Stomach (tissue), 8 donors: ENCODE measurements at regions not wholly inside any gene's neighbourhood (a gene's known extent, or its start where the extent isn't known, plus 50 kb on each side); places are given as distances from the start of the nearest gene placed in this dataset.

Experiments used
- DNase-seq, 2 donors: peaks; one replicate each; pipeline versions ENCODE4 v3.0.0 to v3.0.0-alpha.2; 2013 to 2019
- H3K27ac ChIP-seq, 5 donors: fragments of 200-600 bp in 4 of 5; sonication (generic) in 4 of 5; one replicate each; pipeline ENCODE4 v1.5.1; 2013 to 2019; ENCODE audit warnings: mild to moderate bottlenecking in 1 of 5, moderate library complexity in 1 of 5
- H3K27me3 ChIP-seq, 3 donors: fragments of 200-600 bp; sonication (generic); one replicate each; pipeline ENCODE4 v1.5.1; 2017 to 2019; ENCODE audit warnings: mixed run types in 1 of 3
- H3K36me3 ChIP-seq, 4 donors: fragments of 200-600 bp; sonication (generic); 1 replicate in 3 of 4; 2 replicates in 1 of 4; pipeline ENCODE4 v1.5.1; 2016 to 2019
- H3K4me1 ChIP-seq, 4 donors: fragments of 200-600 bp; sonication (generic); one replicate each; pipeline ENCODE4 v1.5.1; 2016 to 2019
- H3K4me3 ChIP-seq, 4 donors: fragments of 200-600 bp; sonication (generic) in 3 of 4; one replicate each; pipeline ENCODE4 v1.5.1; 2016 to 2019; ENCODE audit warnings: mild to moderate bottlenecking in 1 of 4
- H3K9me3 ChIP-seq, 4 donors: fragments of 200-600 bp; sonication (generic); one replicate each; pipeline ENCODE4 v1.5.1; 2016 to 2019
- EP300 ChIP-seq: sonication (generic); formaldehyde crosslinking; IDR thresholded peaks from one replicate; pipeline ENCODE4 v1.6.1; 2017; ENCODE audit warnings: antibody characterized with exemption
- POLR2A ChIP-seq, 4 donors: fragments of 450-650 bp; IDR thresholded peaks; one replicate each; pipeline ENCODE4 v1.6.1; 2016; ENCODE audit warnings: antibody characterized with exemption in 4 of 4, control low read depth in 2 of 4, mild to moderate bottlenecking in 1 of 4, moderate library complexity in 1 of 4
- POLR2AphosphoS5 ChIP-seq, 3 donors: sonication (generic); formaldehyde crosslinking; IDR thresholded peaks; one replicate each; pipeline ENCODE4 v1.6.1; 2016; ENCODE audit warnings: antibody characterized with exemption in 3 of 3
- WGBS, 5 donors: extraction: QIAGEN DNeasy Blood & Tissue Kit in 3 of 5; methylation state at CpG; one replicate each; pipeline versions ENCODE4 v1.1.5 to v1.1.7; 2013 to 2018; 5-methylcytosine and 5-hydroxymethylcytosine counted together
- intact Hi-C: fragments of 100-400 bp; cut with DNase I; formaldehyde crosslinking; loops from one replicate; pipeline ENCODE4 v1.15.1; 2023; ENCODE audit warnings: low total_unique reads
- TF ChIP-seq, protein P1 (sequence below), 7 experiments: fragments of 450-650 bp in 4 of 7; fragments of 200-600 bp in 3 of 7; sonication (generic) in 3 of 7; IDR thresholded peaks; one replicate each; pipeline ENCODE4 v1.5.1; 2016 to 2019; ENCODE audit warnings: antibody characterized with exemption in 7 of 7, control low read depth in 2 of 7, mild to moderate bottlenecking in 1 of 7
- donor health status: healthy with polysubstance abuse.
- donor health status: Bipolar disorder and iron deficiency.
- donor health status: healthy.

DNA sequence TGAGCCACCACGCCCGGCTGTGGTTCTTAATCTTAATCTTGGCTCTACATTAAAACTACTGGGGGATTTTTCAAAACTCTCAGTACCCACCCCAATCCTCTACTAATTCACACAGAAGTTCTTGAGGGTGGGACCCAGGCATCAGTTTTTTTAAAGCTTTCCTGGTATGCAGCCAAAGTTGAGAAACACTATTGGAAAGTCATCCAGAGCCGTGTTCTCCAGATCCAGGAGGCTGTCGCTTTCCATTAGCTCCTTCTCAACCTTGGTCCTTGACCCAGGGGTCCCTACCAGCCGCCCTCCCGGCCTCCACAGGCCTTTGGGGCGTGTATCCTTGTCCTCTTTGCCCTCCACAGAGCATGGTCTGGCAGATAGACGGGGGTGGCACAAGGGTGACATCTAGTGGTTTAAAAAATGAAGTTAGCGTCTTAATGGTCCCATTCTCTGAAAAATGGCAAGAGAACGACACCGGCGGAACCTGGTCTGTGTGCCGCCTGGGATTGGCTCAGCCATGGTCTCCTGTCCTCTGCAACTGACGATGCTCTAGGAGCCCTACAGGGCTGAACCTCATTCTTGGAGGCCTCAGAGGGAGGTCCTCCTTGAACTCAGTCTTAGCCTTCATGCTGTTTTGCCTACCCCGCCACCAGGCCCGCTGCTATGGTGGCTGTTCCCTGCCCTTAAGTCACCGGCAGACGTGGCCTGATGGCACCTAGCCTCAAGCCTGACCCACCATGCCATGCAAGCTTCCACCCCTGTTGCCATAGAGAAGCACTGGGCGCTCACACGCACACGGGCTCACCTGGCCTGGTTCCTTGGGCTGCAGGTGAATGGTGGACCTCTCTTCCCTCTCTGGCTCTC lies 152.0 kb upstream of the SYN3 start:
- 45 to 53% (median 47%) methylated on average over 21 of the region's 21 CpGs for WGBS, 5 donors
- H3K27me3 ChIP-seq, result peaks cover 0 to 8% (median 0%) of the 10 kb centered on the region in 3 donors
- no peaks in the 10 kb centered on the region for H3K36me3 ChIP-seq
- H3K9me3 ChIP-seq, result no peaks in the 10 kb centered on the region
- H3K4me3 ChIP-seq, result no peak overlapping the region
- intact Hi-C loops, result no loop called here
- peak in 1 of 2 donors; percentile 60 for DNase-seq
- no peak overlapping the region for H3K27ac ChIP-seq
- H3K4me1 ChIP-seq, result no peaks in the 10 kb centered on the region
- TF ChIP-seq POLR2AphosphoS5 (IDR thresholded peaks at IDR 0.05), result no peak
- TF ChIP-seq, protein P1, sequence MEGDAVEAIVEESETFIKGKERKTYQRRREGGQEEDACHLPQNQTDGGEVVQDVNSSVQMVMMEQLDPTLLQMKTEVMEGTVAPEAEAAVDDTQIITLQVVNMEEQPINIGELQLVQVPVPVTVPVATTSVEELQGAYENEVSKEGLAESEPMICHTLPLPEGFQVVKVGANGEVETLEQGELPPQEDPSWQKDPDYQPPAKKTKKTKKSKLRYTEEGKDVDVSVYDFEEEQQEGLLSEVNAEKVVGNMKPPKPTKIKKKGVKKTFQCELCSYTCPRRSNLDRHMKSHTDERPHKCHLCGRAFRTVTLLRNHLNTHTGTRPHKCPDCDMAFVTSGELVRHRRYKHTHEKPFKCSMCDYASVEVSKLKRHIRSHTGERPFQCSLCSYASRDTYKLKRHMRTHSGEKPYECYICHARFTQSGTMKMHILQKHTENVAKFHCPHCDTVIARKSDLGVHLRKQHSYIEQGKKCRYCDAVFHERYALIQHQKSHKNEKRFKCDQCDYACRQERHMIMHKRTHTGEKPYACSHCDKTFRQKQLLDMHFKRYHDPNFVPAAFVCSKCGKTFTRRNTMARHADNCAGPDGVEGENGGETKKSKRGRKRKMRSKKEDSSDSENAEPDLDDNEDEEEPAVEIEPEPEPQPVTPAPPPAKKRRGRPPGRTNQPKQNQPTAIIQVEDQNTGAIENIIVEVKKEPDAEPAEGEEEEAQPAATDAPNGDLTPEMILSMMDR (IDR thresholded peaks at IDR 0.05), result peak in 2 of 7 experiments; percentile 28 to 32
- TF ChIP-seq POLR2A (IDR thresholded peaks at IDR 0.05), result no peak
- no peak for TF ChIP-seq EP300

DNA sequence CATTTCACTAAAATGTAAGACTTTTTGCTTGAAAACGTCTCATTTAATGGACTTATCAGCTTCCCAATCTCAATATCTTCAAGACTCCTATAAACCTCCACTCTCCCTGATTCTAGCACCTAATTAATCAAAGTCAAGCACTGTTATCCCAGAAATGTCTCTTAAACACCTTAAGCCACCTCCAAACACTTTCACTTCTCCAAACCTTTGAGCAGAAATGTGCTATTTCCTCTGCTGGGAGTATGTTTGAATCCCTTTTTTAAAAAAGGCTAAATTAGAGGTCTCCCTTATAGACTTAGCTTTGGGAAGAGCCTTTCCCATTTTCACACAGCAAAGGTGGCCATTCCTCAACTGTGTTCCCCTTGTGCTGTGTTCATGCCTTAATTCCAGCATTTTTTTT lies 146.2 kb upstream of the SYN3 start:
- H3K27me3 ChIP-seq, result peaks cover 0 to 8% (median 3%) of the 10 kb centered on the region in 3 donors
- H3K9me3 ChIP-seq, result no peaks in the 10 kb centered on the region
- WGBS, 5 donors, result 3 to 10% (median 6%) methylated on average over 1 of the region's 1 CpG
- H3K4me1 ChIP-seq, result peaks cover 0 to 7% (median 0%) of the 10 kb centered on the region in 4 donors
- H3K4me3 ChIP-seq, result no peak overlapping the region
- intact Hi-C loops, result no loop called here
- TF ChIP-seq, protein P1 (IDR thresholded peaks at IDR 0.05), result no peak
- no peak for TF ChIP-seq POLR2AphosphoS5 (IDR thresholded peaks at IDR 0.05)
- no peak for TF ChIP-seq EP300
- no peak for TF ChIP-seq POLR2A (IDR thresholded peaks at IDR 0.05)
- H3K36me3 ChIP-seq, result no peaks in the 10 kb centered on the region
- no peak for DNase-seq
- H3K27ac ChIP-seq, result no peak overlapping the region

DNA sequence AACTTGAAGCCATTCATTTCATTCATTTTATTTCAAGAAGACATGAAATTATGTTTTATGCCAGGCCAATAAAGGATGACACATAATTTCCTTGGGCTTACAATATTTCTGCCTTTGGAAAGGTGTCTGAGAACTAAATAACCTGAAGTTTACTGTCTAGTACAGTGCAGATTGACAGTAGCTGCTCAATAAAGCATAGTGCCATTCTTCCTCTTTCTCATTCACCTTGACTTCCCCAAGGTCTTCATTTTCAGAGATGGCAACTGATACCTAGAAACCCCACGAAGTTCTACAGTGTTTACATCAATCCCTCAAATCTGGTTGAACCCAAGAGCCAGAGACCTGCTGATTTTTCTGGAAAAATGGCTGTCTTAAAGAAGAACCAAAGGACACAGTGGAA lies 144.3 kb upstream of the SYN3 start:
- Histone ChIP-seq H3K4me1 (peaks cover 0 to 7% (median 0%) of the 10 kb centered on the region in 4 donors), H3K27me3 (peaks cover 0 to 5% (median 3%) of the 10 kb centered on the region in 3 donors), H3K4me3 (no peak overlapping the region), H3K36me3 (no peaks in the 10 kb centered on the region), H3K9me3 (no peaks in the 10 kb centered on the region), H3K27ac (no peak overlapping the region)
- intact Hi-C loops, result no loop called here
- WGBS, 5 donors, result 19 to 50% (median 30%) methylated on average over 1 of the region's 1 CpG
- no peak for DNase-seq
- TF ChIP-seq, protein P1 (IDR thresholded peaks at IDR 0.05), result no peak
- no peak for TF ChIP-seq POLR2A (IDR thresholded peaks at IDR 0.05)
- no peak for TF ChIP-seq POLR2AphosphoS5 (IDR thresholded peaks at IDR 0.05)
- TF ChIP-seq EP300, result no peak

DNA sequence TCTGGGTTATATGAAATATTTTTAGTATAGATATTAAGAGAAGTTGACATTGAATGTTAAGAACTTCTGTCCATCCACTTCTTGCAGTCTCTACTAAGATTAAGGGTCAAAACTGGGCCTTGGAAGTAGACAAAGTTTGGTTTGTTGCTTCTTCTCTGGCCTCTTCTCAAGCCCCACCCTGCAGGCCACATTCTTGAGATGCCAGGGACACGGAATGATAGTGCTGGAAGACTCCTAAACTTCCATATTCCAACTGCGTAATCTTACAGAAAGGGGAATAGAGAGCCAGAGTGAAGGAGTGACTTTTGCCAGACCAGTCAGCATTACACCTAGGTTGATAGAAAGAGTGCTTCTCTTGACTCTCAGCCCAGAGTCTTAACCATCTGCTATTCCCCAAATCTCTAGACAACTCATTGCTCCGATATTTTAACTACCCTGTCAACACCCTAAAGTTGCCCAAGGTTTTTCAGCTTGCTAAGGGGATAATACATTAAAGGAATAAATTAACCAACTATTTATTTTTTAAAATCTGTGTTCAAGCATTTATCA lies 136.4 kb upstream of the SYN3 start:
- no peak overlapping the region for H3K4me3 ChIP-seq
- no peaks in the 10 kb centered on the region for H3K27me3 ChIP-seq
- intact Hi-C loops, result no loop called here
- H3K27ac ChIP-seq, result no peak overlapping the region
- H3K36me3 ChIP-seq, result no peaks in the 10 kb centered on the region
- H3K4me1 ChIP-seq, result no peaks in the 10 kb centered on the region
- no peak for DNase-seq
- WGBS, 5 donors, result 66 to 73% (median 71%) methylated on average over 3 of the region's 3 CpGs
- no peaks in the 10 kb centered on the region for H3K9me3 ChIP-seq
- TF ChIP-seq POLR2AphosphoS5 (IDR thresholded peaks at IDR 0.05), result no peak
- TF ChIP-seq EP300, result no peak
- TF ChIP-seq, protein P1 (IDR thresholded peaks at IDR 0.05), result no peak
- no peak for TF ChIP-seq POLR2A (IDR thresholded peaks at IDR 0.05)
